Body of pancreas (tissue), 4 donors: ENCODE measurements at regions not wholly inside any gene's neighbourhood (a gene's known extent, or its start where the extent isn't known, plus 50 kb on each side); places are given as distances from the start of the nearest gene placed in this dataset.

ENCODE experiments used
- ATAC-seq: fragments of 150-250 bp; one replicate; pipeline ENCODE4 v1.9.1; 2016
- DNase-seq, 4 donors: peaks; one replicate each; pipeline ENCODE4 v3.0.0-alpha.2; 2019
- H3K27ac ChIP-seq, 4 donors: fragments of 200-600 bp; sonication (generic); 1 replicate in 3 of 4; 2 replicates in 1 of 4; pipeline versions ENCODE4 v1.5.1 to v1.6.1; 2016 to 2019; ENCODE audit warnings: mild to moderate bottlenecking in 1 of 4, mixed read lengths in 1 of 4, moderate library complexity in 1 of 4
- H3K27me3 ChIP-seq, 2 donors: fragments of 200-600 bp; sonication (generic); one replicate each; pipeline ENCODE4 v1.6.0; 2016; ENCODE audit warnings: mild to moderate bottlenecking in 1 of 2
- H3K36me3 ChIP-seq, 2 donors: fragments of 200-600 bp; sonication (generic); replicated peaks in 1 of 2; 2 replicates each; pipeline ENCODE4 v1.5.1; 2016; ENCODE audit warnings: low read depth in 2 of 2; ENCODE audit not compliant: insufficient read depth in 1 of 2
- H3K4me1 ChIP-seq: fragments of 200-600 bp; sonication (generic); one replicate; pipeline ENCODE4 v1.6.0; 2016
- H3K4me3 ChIP-seq, 2 donors: fragments of 200-600 bp; sonication (generic); 1 replicate in 1 of 2; 2 replicates in 1 of 2; pipeline ENCODE4 v1.5.1; 2016 to 2019
- H3K9me3 ChIP-seq, 3 donors: fragments of 200-600 bp; sonication (generic); 1 replicate in 2 of 3; 2 replicates in 1 of 3; pipeline ENCODE4 v1.5.1; 2016
- POLR2A ChIP-seq, 3 donors: fragments of 450-650 bp; IDR thresholded peaks; one replicate each; pipeline ENCODE4 v1.6.1; 2016; ENCODE audit warnings: antibody characterized with exemption in 3 of 3, mild to moderate bottlenecking in 2 of 3
- WGBS, 2 donors: methylation state at CpG; one replicate each; pipeline ENCODE4 v1.1.5; 2017; 5-methylcytosine and 5-hydroxymethylcytosine counted together
- intact Hi-C: fragments of 100-400 bp; cut with DNase I; formaldehyde crosslinking; loops from one replicate; pipeline ENCODE4 v1.15.1; 2023
- TF ChIP-seq, protein P1 (sequence below), 7 experiments: fragments of 450-650 bp in 4 of 7; fragments of 200-600 bp in 3 of 7; sonication (generic) in 3 of 7; IDR thresholded peaks; one replicate each; pipeline ENCODE4 v1.5.1; 2016 to 2019; ENCODE audit warnings: antibody characterized with exemption in 7 of 7

DNA sequence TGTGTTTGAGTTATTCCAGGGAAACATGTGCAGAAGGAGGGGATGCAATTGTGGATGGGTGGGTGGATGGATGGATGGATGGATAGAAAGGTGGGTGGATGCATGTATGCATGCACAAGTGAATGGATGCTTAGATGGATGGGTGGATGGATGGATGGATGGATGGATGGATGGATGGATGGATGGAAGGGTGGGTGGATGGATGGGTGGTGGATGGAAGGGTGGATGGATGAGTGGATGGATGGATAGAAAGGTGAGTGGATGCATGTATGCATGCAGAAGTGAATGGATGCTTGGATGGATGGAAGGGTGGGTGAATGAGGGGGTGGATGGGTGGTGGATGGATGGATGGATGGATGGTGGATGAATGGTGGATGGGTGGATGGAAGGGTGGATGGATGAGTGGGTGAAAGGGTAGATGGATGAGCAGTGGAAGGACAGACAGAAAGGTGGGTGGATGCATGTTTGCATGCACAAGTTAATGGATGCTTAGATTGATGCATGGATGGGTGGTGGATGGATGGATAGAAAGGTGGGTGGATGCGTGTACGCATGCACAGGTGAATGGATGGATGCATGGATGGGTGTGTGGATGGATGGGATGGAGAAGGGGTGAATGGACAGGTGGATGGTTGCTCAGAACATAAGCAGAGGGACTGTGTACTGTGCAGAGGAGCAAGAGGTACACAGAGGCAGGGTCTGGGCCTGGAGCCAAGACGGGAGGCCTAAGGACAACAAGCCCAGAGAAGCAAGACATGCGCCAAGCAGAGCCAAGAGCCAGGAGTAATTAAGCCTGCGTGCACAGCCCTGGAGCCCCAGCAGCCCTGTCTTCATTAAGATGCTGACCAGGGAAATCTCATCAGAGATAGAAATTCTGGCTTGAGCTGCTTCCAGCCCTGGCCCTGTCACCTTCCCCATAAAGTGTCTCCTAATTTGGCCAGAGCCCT lies 84.6 kb upstream of the PPP1R26 start:
- no peaks in the 10 kb centered on the region for H3K4me1 ChIP-seq
- no peaks in the 10 kb centered on the region for H3K27me3 ChIP-seq
- H3K27ac ChIP-seq, result no peak overlapping the region
- H3K36me3 ChIP-seq, result no peaks in the 10 kb centered on the region
- WGBS, 2 donors, result 85 to 86% methylated on average over 5 of the region's 5 CpGs
- no peak for DNase-seq
- H3K9me3 ChIP-seq, result peaks cover 0 to 16% (median 0%) of the 10 kb centered on the region in 3 donors
- ATAC-seq, result no peak
- TF ChIP-seq POLR2A (IDR thresholded peaks at IDR 0.05), result no peak
- TF ChIP-seq, protein P1, sequence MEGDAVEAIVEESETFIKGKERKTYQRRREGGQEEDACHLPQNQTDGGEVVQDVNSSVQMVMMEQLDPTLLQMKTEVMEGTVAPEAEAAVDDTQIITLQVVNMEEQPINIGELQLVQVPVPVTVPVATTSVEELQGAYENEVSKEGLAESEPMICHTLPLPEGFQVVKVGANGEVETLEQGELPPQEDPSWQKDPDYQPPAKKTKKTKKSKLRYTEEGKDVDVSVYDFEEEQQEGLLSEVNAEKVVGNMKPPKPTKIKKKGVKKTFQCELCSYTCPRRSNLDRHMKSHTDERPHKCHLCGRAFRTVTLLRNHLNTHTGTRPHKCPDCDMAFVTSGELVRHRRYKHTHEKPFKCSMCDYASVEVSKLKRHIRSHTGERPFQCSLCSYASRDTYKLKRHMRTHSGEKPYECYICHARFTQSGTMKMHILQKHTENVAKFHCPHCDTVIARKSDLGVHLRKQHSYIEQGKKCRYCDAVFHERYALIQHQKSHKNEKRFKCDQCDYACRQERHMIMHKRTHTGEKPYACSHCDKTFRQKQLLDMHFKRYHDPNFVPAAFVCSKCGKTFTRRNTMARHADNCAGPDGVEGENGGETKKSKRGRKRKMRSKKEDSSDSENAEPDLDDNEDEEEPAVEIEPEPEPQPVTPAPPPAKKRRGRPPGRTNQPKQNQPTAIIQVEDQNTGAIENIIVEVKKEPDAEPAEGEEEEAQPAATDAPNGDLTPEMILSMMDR (IDR thresholded peaks at IDR 0.05), result no peak
- intact Hi-C loops, result no loop called here
- no peak overlapping the region for H3K4me3 ChIP-seq

DNA sequence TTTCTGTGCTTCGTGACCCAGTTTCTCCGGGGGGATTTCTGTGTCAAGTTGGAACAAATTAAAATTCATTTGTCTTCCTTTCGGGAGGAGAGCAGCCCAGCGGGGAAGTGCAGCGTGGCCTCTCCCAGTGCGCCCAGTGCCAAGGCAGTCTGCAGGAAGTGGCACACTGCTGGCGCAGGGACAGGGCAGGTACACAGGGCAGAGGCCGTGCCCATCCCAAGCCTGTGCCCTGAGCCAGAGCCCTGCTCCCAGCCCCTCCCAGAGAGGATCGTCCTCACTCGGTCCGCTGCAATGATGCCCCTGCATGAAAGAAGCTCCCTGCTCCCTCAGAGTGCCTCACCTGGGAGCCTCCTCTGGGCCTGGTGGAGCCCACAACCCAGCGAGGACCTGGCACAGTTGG lies 82.4 kb upstream of the PPP1R26 start:
- WGBS, 2 donors, result 93% methylated on average over 8 to 12 of the region's 12 CpGs
- no peak for ATAC-seq
- no peak overlapping the region for H3K4me3 ChIP-seq
- intact Hi-C loops, result no loop called here
- H3K9me3 ChIP-seq, result peaks cover 0 to 16% (median 0%) of the 10 kb centered on the region in 3 donors
- no peaks in the 10 kb centered on the region for H3K4me1 ChIP-seq
- no peaks in the 10 kb centered on the region for H3K36me3 ChIP-seq
- TF ChIP-seq, protein P1 (IDR thresholded peaks at IDR 0.05), result no peak
- no peak for TF ChIP-seq POLR2A (IDR thresholded peaks at IDR 0.05)
- DNase-seq, result no peak
- H3K27ac ChIP-seq, result no peak overlapping the region
- no peaks in the 10 kb centered on the region for H3K27me3 ChIP-seq

DNA sequence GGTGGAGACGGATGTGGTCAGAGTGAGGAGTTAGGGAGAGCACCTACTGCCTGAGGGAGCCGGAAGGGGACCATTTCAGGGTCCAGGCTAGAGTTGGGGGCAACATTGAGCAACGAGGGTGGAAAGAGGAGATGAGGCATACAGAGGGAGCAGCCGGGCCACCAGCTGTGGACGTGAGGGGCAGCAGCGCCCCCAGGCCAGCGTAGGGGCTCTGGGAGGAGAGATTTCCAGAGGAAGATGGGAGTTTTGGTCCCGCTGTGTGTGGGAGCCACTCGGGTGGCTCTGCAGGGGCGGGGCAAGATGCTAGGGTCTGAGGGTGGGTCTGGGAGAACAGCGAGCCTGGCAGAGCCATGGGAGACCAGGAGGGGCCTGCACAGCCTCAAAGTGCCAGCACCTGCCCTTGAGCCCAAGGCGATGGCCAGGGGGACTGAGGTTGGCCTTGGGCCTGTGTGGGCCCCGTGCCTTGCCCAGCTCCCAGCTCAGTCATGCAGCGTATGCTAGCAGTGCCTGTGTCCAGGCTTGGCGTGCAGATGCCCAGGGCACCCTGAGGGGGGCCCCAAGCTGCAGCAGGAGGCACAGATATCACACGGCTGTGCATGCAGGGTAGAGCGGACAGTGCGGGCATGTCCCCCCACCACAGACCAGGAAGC lies 80.5 kb upstream of the PPP1R26 start:
- no peak overlapping the region for H3K27ac ChIP-seq
- no peaks in the 10 kb centered on the region for H3K4me1 ChIP-seq
- WGBS, 2 donors, result 56 to 69% methylated on average over 11 to 18 of the region's 18 CpGs
- ATAC-seq, result no peak
- no peaks in the 10 kb centered on the region for H3K36me3 ChIP-seq
- intact Hi-C loops, result no loop called here
- no peak for DNase-seq
- H3K9me3 ChIP-seq, result peaks cover 0 to 16% (median 0%) of the 10 kb centered on the region in 3 donors
- H3K27me3 ChIP-seq, result no peaks in the 10 kb centered on the region
- TF ChIP-seq, protein P1 (IDR thresholded peaks at IDR 0.05), result no peak
- no peak for TF ChIP-seq POLR2A (IDR thresholded peaks at IDR 0.05)
- H3K4me3 ChIP-seq, result no peak overlapping the region

DNA sequence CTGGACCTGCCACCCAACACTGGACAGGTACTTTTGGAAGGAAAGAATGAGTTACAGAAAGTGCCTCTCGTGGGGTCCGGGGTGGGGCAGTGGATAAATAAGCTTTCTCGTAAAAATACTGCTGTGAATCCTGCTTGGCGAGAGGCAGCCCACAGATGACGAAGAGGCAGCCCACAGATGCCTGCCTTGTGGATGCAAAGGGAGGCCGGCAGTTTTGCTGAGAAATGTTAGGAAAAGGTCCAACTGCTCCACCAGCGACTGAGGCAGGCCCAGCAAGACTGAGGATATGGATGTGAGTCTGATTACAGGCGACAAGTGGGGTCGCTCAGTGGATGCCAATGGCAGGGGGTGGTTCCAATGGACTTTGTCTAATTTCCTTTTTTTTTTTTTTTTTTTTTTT lies 79.1 kb upstream of the PPP1R26 start:
- H3K4me1 ChIP-seq, result no peaks in the 10 kb centered on the region
- H3K36me3 ChIP-seq, result no peaks in the 10 kb centered on the region
- H3K27ac ChIP-seq, result no peak overlapping the region
- ATAC-seq (no peak), DNase-seq (no peak)
- TF ChIP-seq POLR2A (IDR thresholded peaks at IDR 0.05), result no peak
- TF ChIP-seq, protein P1 (IDR thresholded peaks at IDR 0.05), result no peak
- no peaks in the 10 kb centered on the region for H3K27me3 ChIP-seq
- intact Hi-C loops, result no loop called here
- no peak overlapping the region for H3K4me3 ChIP-seq
- peaks cover 0 to 16% (median 0%) of the 10 kb centered on the region in 3 donors for H3K9me3 ChIP-seq
- WGBS, 2 donors, result 45 to 58% methylated on average over 9 of the region's 9 CpGs
